Psoas muscle (tissue), 7 donors: ENCODE measurements at regions not wholly inside any gene's neighbourhood (a gene's known extent, or its start where the extent isn't known, plus 50 kb on each side); places are given as distances from the start of the nearest gene placed in this dataset.

Experiments used
- ATAC-seq, 4 donors: fragments of 200-7000 bp; cut with Tn5 transposase; one replicate each; pipeline ENCODE4 v1.9.1; 2020; ENCODE audit warnings: moderate library complexity in 3 of 4, mild to moderate bottlenecking in 2 of 4
- DNase-seq, 2 donors: peaks; one replicate each; pipeline ENCODE4 v3.0.0-alpha.2; 2020
- H3K27ac ChIP-seq: fragments of 200-600 bp; one replicate; pipeline ENCODE4 v1.8.0; 2022
- H3K27me3 ChIP-seq, 3 donors: fragments of 200-600 bp in 1 of 3; one replicate each; pipeline versions ENCODE4 v1.6.1 to v1.8.0; 2013 to 2022; ENCODE audit warnings: low read length in 2 of 3, mild to moderate bottlenecking in 2 of 3, moderate library complexity in 1 of 3; ENCODE audit not compliant: insufficient read depth in 3 of 3
- H3K36me3 ChIP-seq, 2 donors: fragments of 200-600 bp in 1 of 2; one replicate each; pipeline versions ENCODE4 v1.6.1 to v1.8.0; 2013 to 2022; ENCODE audit warnings: low read depth in 1 of 2, mild to moderate bottlenecking in 1 of 2, moderate library complexity in 1 of 2; ENCODE audit not compliant: insufficient read depth in 1 of 2
- H3K4me1 ChIP-seq: fragments of 200-600 bp; one replicate; pipeline ENCODE4 v1.8.0; 2022
- H3K4me3 ChIP-seq: fragments of 200-600 bp; one replicate; pipeline ENCODE4 v1.8.0; 2022; ENCODE audit warnings: mild to moderate bottlenecking
- H3K9me3 ChIP-seq: fragments of 200-600 bp; one replicate; pipeline ENCODE4 v1.8.0; 2022
- WGBS, 3 donors: extraction: QIAGEN DNeasy Blood & Tissue Kit; methylation state at CpG; one replicate each; pipeline versions ENCODE4 v1.1.6 to v1.1.7; 2013; 5-methylcytosine and 5-hydroxymethylcytosine counted together
- intact Hi-C, 2 donors: fragments of 100-400 bp; cut with DNase I; formaldehyde crosslinking; loops; one replicate each; pipeline versions ENCODE4 v1.11.0 to v1.14.2; 2022
- TF ChIP-seq, protein P1 (sequence below): fragments of 200-600 bp; IDR thresholded peaks from one replicate; pipeline ENCODE4 v1.8.0; 2022; ENCODE audit warnings: antibody characterized with exemption
- donor health status: healthy with polysubstance abuse.
- donor health status: DM: no; HTN: no; CAD: no; lungs with moderate emphysema.
- donor health status: Bipolar disorder and iron deficiency.
- donor health status: healthy.
- donor health status: DM: yes; HTN: yes; CAD: no.
- donor health status: DM: no; HTN: no; CAD: no.
- donor health status: DM: yes; HTN: yes; CAD: no.

- 33 to 57% (median 36%) methylated on average over 2 of the region's 2 CpGs for WGBS, 3 donors
- no peak for ATAC-seq
- TF ChIP-seq, protein P1, sequence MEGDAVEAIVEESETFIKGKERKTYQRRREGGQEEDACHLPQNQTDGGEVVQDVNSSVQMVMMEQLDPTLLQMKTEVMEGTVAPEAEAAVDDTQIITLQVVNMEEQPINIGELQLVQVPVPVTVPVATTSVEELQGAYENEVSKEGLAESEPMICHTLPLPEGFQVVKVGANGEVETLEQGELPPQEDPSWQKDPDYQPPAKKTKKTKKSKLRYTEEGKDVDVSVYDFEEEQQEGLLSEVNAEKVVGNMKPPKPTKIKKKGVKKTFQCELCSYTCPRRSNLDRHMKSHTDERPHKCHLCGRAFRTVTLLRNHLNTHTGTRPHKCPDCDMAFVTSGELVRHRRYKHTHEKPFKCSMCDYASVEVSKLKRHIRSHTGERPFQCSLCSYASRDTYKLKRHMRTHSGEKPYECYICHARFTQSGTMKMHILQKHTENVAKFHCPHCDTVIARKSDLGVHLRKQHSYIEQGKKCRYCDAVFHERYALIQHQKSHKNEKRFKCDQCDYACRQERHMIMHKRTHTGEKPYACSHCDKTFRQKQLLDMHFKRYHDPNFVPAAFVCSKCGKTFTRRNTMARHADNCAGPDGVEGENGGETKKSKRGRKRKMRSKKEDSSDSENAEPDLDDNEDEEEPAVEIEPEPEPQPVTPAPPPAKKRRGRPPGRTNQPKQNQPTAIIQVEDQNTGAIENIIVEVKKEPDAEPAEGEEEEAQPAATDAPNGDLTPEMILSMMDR, result no peak
- H3K36me3 ChIP-seq, result no peaks in the 10 kb centered on the region
- no peak overlapping the region for H3K27ac ChIP-seq
- DNase-seq, result no peak
- intact Hi-C loops, result no loop called here
- H3K4me1 ChIP-seq, result no peaks in the 10 kb centered on the region
- H3K9me3 ChIP-seq, result no peaks in the 10 kb centered on the region
- no peak overlapping the region for H3K4me3 ChIP-seq
- no peaks in the 10 kb centered on the region for H3K27me3 ChIP-seq
Measured at GRCh38 chr6:134835993-134836392, 113.9 kb downstream of the ALDH8A1 start.

GRCh38 chr6:134830940-134831339, 119.0 kb downstream of the ALDH8A1 start:
- intact Hi-C loops, result no loop called here
- Histone ChIP-seq H3K27me3 (no peaks in the 10 kb centered on the region), H3K4me1 (peaks cover 5% of the 10 kb centered on the region), H3K4me3 (no peak overlapping the region), H3K27ac (no peak overlapping the region), H3K9me3 (no peaks in the 10 kb centered on the region), H3K36me3 (no peaks in the 10 kb centered on the region)
- 67 to 78% (median 78%) methylated on average over 2 of the region's 2 CpGs for WGBS, 3 donors
- DNase-seq (no peak), ATAC-seq (no peak)
- TF ChIP-seq, protein P1, result no peak

- TF ChIP-seq, protein P1, result no peak
- no peak for DNase-seq
- WGBS, 3 donors, result 55 to 75% (median 71%) methylated on average over 4 of the region's 4 CpGs
- peaks cover 5% of the 10 kb centered on the region for H3K4me1 ChIP-seq
- intact Hi-C loops, result no loop called here
- H3K9me3 ChIP-seq, result no peaks in the 10 kb centered on the region
- H3K4me3 ChIP-seq, result no peak overlapping the region
- ATAC-seq, result no peak
- H3K27ac ChIP-seq, result no peak overlapping the region
- no peaks in the 10 kb centered on the region for H3K27me3 ChIP-seq
- H3K36me3 ChIP-seq, result no peaks in the 10 kb centered on the region
Measured at GRCh38 chr6:134830194-134830593, 119.7 kb downstream of the ALDH8A1 start.

GRCh38 chr6:134828641-134829040, 121.3 kb downstream of the ALDH8A1 start:
- no peaks in the 10 kb centered on the region for H3K27me3 ChIP-seq
- 85 to 94% (median 85%) methylated on average over 5 of the region's 5 CpGs for WGBS, 3 donors
- no peak overlapping the region for H3K4me3 ChIP-seq
- TF ChIP-seq, protein P1, result no peak
- no peaks in the 10 kb centered on the region for H3K9me3 ChIP-seq
- peaks cover 5% of the 10 kb centered on the region for H3K4me1 ChIP-seq
- ATAC-seq (no peak), DNase-seq (no peak)
- no peak overlapping the region for H3K27ac ChIP-seq
- intact Hi-C loops, result loop anchor here (5.0 to 10.0 kb wide), 3 partner anchors 54 to 484 kb away; no protein-coding TSS in a partner anchor
- H3K36me3 ChIP-seq, result no peaks in the 10 kb centered on the region
